Esophagus squamous epithelium (tissue), 5 donors: ENCODE measurements at regions not wholly inside any gene's neighbourhood (a gene's known extent, or its start where the extent isn't known, plus 50 kb on each side); places are given as distances from the start of the nearest gene placed in this dataset.

ENCODE experiments used
- DNase-seq: peaks from one replicate; lab custom pipeline; 2025; lab: John Stamatoyannopoulos, UW
- H3K27ac ChIP-seq, 4 donors: fragments of 200-600 bp; sonication (generic); one replicate each; pipeline ENCODE4 v1.5.1; 2016 to 2019; ENCODE audit warnings: mild to moderate bottlenecking in 1 of 4
- H3K27me3 ChIP-seq, 4 donors: fragments of 200-600 bp; sonication (generic); 1 replicate in 3 of 4; 2 replicates in 1 of 4; pipeline versions ENCODE4 v1.5.1 to v1.6.0; 2017 to 2021; ENCODE audit warnings: antibody characterized with exemption in 1 of 4
- H3K36me3 ChIP-seq, 3 donors: fragments of 200-600 bp; sonication (generic); one replicate each; pipeline ENCODE4 v1.5.1; 2016 to 2019
- H3K4me1 ChIP-seq, 3 donors: fragments of 200-600 bp; sonication (generic); one replicate each; pipeline ENCODE4 v1.5.1; 2017 to 2019
- H3K4me3 ChIP-seq, 4 donors: fragments of 200-600 bp; sonication (generic); 1 replicate in 3 of 4; 2 replicates in 1 of 4; pipeline ENCODE4 v1.5.1; 2016 to 2019; ENCODE audit warnings: mild to moderate bottlenecking in 2 of 4, moderate library complexity in 1 of 4
- H3K9me3 ChIP-seq, 3 donors: fragments of 200-600 bp; sonication (generic); one replicate each; pipeline ENCODE4 v1.5.1; 2016 to 2019
- POLR2A ChIP-seq, 4 donors: fragments of 450-650 bp; IDR thresholded peaks; one replicate each; pipeline ENCODE4 v1.6.1; 2017; ENCODE audit warnings: antibody characterized with exemption in 4 of 4, mild to moderate bottlenecking in 4 of 4, moderate library complexity in 3 of 4
- WGBS, 2 donors: methylation state at CpG; one replicate each; pipeline ENCODE4 v1.1.5; 2018; 5-methylcytosine and 5-hydroxymethylcytosine counted together
- intact Hi-C: fragments of 100-400 bp; cut with DNase I; formaldehyde crosslinking; loops from one replicate; pipeline ENCODE4 v1.15.0; 2022
- TF ChIP-seq, protein P1 (sequence below), 6 experiments: fragments of 450-650 bp in 4 of 6; fragments of 200-600 bp in 2 of 6; sonication (generic) in 2 of 6; IDR thresholded peaks; one replicate each; pipeline ENCODE4 v1.5.1; 2016 to 2019; ENCODE audit warnings: antibody characterized with exemption in 6 of 6, mild to moderate bottlenecking in 4 of 6, moderate library complexity in 4 of 6
- donor health status: DM: yes; HTN: yes; CAD: no.

DNA sequence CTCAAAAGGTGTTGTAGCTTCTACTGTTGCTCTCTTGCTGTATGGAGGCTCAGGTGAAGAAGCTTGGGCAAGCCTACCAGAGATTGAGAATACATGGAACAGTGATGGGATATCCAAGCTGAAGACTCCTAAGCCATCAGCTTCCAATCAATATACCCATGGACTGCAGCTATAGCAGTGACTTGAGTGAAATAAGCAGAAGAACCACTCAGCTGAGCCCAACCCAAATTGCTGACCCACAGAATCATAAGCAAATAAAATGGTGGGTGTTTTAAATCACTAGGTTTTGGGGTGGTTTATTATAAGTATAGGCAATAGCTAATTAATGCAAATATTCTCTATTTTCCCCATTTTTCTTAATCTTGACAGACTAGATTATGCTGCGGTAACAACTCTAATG, 147.7 kb upstream of the SALL1 start:
- no peak overlapping the region for H3K4me3 ChIP-seq
- H3K36me3 ChIP-seq: no peaks in the 10 kb centered on the region
- TF ChIP-seq, protein P1, sequence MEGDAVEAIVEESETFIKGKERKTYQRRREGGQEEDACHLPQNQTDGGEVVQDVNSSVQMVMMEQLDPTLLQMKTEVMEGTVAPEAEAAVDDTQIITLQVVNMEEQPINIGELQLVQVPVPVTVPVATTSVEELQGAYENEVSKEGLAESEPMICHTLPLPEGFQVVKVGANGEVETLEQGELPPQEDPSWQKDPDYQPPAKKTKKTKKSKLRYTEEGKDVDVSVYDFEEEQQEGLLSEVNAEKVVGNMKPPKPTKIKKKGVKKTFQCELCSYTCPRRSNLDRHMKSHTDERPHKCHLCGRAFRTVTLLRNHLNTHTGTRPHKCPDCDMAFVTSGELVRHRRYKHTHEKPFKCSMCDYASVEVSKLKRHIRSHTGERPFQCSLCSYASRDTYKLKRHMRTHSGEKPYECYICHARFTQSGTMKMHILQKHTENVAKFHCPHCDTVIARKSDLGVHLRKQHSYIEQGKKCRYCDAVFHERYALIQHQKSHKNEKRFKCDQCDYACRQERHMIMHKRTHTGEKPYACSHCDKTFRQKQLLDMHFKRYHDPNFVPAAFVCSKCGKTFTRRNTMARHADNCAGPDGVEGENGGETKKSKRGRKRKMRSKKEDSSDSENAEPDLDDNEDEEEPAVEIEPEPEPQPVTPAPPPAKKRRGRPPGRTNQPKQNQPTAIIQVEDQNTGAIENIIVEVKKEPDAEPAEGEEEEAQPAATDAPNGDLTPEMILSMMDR (IDR thresholded peaks at IDR 0.05): no peak
- no peak for TF ChIP-seq POLR2A (IDR thresholded peaks at IDR 0.05)
- no peak overlapping the region for H3K27ac ChIP-seq
- H3K27me3 ChIP-seq: no peaks in the 10 kb centered on the region
- DNase-seq: no peak
- peaks cover 0 to 11% (median 0%) of the 10 kb centered on the region in 3 donors for H3K9me3 ChIP-seq
- intact Hi-C loops: no loop called here
- 88 to 100% methylated on average over 1 of the region's 1 CpG for WGBS, 2 donors
- H3K4me1 ChIP-seq: no peaks in the 10 kb centered on the region

DNA sequence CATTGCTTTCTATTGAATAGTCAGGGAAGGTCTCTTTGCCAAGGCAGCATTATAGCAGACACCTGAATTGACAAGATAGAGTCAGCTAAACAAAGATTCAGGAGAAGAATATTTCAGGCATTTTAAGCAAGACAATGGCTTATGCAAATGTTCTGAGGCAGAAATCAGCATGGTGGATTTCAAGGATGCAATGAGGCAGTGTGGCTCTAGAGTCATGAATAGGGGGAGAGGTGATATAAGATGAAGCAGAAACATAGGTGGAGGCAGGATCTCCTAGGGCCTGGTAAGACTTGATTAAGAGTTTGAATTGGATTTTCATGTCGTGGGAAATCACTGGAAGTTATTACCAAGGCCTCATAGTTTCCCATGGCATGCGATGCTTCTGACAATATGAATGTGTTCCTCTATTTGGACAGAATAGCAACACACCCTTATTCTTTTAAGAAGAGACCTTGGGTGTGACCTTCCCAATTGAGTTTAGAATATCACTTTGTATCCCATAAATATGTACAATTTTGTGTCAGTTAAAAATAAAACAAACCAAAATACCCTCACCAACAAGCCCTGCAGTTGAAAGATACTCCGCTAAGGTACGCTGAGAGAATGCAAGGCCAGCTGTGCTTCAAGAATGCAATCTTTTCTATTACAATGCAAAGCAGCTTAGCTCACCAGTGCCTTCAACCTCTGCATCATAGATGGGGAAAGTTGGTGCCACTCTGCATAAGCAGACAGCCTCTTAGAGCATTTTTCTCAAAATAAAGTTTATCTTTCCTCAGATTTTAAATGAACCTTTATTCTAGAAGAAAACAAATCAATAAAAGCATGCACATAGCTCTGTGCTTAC, 139.6 kb upstream of the SALL1 start:
- H3K4me1 ChIP-seq: no peaks in the 10 kb centered on the region
- H3K36me3 ChIP-seq: no peaks in the 10 kb centered on the region
- WGBS, 2 donors: 48 to 63% methylated on average over 4 of the region's 4 CpGs
- H3K4me3 ChIP-seq: no peak overlapping the region
- intact Hi-C loops: no loop called here
- no peaks in the 10 kb centered on the region for H3K9me3 ChIP-seq
- no peak for DNase-seq
- H3K27ac ChIP-seq: no peak overlapping the region
- no peak for TF ChIP-seq POLR2A (IDR thresholded peaks at IDR 0.05)
- TF ChIP-seq, protein P1 (IDR thresholded peaks at IDR 0.05): no peak
- H3K27me3 ChIP-seq: no peaks in the 10 kb centered on the region

DNA sequence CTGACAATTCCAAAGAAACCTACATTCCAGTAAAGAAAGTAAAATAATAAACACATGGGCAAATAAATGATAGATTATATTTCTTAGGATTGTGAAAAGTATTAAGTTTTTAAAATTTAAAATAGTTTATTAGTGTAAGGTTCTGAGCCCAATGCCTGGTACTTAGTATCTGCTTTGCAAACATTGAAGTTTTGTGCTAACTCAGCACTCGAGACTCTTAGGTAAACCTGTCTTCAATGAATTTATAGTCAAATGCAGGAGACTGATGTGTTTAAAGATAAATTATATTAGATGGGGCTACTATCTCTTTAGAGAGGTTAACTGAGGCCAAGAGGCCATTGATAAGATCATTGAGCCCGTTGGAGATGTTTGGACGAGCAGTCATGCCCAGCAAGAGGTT, 138.3 kb upstream of the SALL1 start:
- no peak overlapping the region for H3K4me3 ChIP-seq
- H3K4me1 ChIP-seq: no peaks in the 10 kb centered on the region
- H3K9me3 ChIP-seq: no peaks in the 10 kb centered on the region
- no peak for DNase-seq
- no peak for TF ChIP-seq POLR2A (IDR thresholded peaks at IDR 0.05)
- TF ChIP-seq, protein P1 (IDR thresholded peaks at IDR 0.05): no peak
- no peaks in the 10 kb centered on the region for H3K27me3 ChIP-seq
- 45 to 54% methylated on average over 3 of the region's 3 CpGs for WGBS, 2 donors
- H3K27ac ChIP-seq: no peak overlapping the region
- no peaks in the 10 kb centered on the region for H3K36me3 ChIP-seq
- intact Hi-C loops: no loop called here

DNA sequence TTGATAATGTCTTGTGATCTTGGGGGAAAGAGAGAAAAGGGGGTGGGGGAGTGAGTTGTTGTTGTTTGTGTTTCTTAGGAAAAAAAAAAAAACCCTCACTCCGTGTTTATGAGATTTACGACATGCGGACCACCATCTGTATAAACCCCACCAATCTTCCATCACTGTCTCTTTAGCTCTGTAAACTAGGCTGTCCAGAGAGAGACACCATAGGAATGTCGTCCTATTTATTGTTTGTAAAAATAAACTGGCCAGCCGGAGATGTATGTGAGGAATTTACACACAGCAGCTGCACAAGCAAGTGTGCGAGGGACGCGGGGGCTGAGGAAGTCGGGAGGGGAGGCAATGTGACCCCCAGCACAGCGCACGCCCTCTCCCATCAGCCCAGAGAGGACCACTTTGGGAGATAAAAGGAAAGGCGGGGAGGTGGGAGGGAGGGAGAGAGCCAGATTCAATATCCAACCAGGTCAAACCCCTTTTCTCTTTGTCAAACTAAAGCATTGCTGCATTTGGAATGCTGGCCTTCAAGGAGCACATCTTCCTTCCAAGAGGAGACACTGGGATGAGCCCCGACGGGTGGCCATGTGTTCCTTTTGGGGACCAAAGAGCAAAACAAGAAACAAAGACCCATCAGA, 136.2 kb upstream of the SALL1 start:
- WGBS, 2 donors: 45 to 55% methylated on average over 11 to 14 of the region's 14 CpGs
- DNase-seq: no peak
- no peak overlapping the region for H3K27ac ChIP-seq
- H3K27me3 ChIP-seq: no peaks in the 10 kb centered on the region
- H3K9me3 ChIP-seq: no peaks in the 10 kb centered on the region
- H3K4me3 ChIP-seq: no peak overlapping the region
- H3K4me1 ChIP-seq: no peaks in the 10 kb centered on the region
- intact Hi-C loops: no loop called here
- H3K36me3 ChIP-seq: no peaks in the 10 kb centered on the region
- TF ChIP-seq, protein P1 (IDR thresholded peaks at IDR 0.05): no peak
- TF ChIP-seq POLR2A (IDR thresholded peaks at IDR 0.05): no peak

DNA sequence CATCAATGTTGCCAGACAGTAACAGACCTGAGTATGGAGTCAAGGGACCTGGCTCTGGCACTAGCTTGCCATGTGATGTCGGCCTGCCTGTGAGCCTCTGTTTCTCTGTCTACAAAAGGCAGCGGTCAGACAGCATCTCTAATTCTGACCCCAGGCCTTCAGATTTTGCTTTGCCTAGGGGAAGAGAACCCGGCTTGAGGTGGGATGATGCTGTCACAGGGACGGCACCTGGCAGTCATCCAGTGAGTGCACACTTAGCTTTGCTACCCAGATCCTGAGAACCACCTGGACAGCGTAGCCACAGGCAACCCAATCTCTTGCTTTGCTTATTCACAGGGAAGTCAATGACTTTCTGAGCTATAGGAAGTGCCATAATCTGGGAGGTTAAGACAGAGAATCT, 135.2 kb upstream of the SALL1 start:
- Histone ChIP-seq H3K4me1 (no peaks in the 10 kb centered on the region), H3K4me3 (no peak overlapping the region), H3K9me3 (no peaks in the 10 kb centered on the region), H3K36me3 (no peaks in the 10 kb centered on the region), H3K27me3 (no peaks in the 10 kb centered on the region), H3K27ac (no peak overlapping the region)
- TF ChIP-seq POLR2A (IDR thresholded peaks at IDR 0.05): no peak
- TF ChIP-seq, protein P1 (IDR thresholded peaks at IDR 0.05): no peak
- 84 to 87% methylated on average over 3 to 4 of the region's 5 CpGs for WGBS, 2 donors
- intact Hi-C loops: no loop called here
- DNase-seq: no peak
